Thymus (tissue), 11 donors: ENCODE measurements at regions not wholly inside any gene's neighbourhood (a gene's known extent, or its start where the extent isn't known, plus 50 kb on each side); places are given as distances from the start of the nearest gene placed in this dataset.

Experiments
- DNase-seq, 9 donors: peaks; one replicate each; pipeline ENCODE4 v3.0.0-alpha.2; 2013; ENCODE audit warnings: low spot score in 9 of 9, low read depth in 6 of 9, missing footprints in 1 of 9
- H3K27ac ChIP-seq, 2 donors: one replicate each; pipeline ENCODE4 v1.5.1; 2013; ENCODE audit warnings: control low read depth in 1 of 2, low read depth in 1 of 2, low read length in 1 of 2, mild to moderate bottlenecking in 1 of 2, moderate library complexity in 1 of 2
- H3K27me3 ChIP-seq, 2 donors: one replicate each; pipeline ENCODE4 v1.5.1; 2013; ENCODE audit warnings: low read length in 1 of 2; ENCODE audit not compliant: control insufficient read depth in 2 of 2, insufficient read depth in 1 of 2
- H3K36me3 ChIP-seq, 2 donors: one replicate each; pipeline ENCODE4 v1.5.1; 2013; ENCODE audit warnings: low read length in 1 of 2, mild to moderate bottlenecking in 1 of 2, moderate library complexity in 1 of 2; ENCODE audit not compliant: control insufficient read depth in 2 of 2, insufficient read depth in 2 of 2
- H3K4me1 ChIP-seq, 2 donors: one replicate each; pipeline ENCODE4 v1.5.1; 2013; ENCODE audit warnings: low read length in 2 of 2; ENCODE audit not compliant: control insufficient read depth in 2 of 2, insufficient read depth in 2 of 2
- H3K4me3 ChIP-seq, 2 donors: one replicate each; pipeline ENCODE4 v1.5.1; 2013; ENCODE audit warnings: low read length in 2 of 2, control low read depth in 1 of 2, mild to moderate bottlenecking in 1 of 2
- H3K9me3 ChIP-seq, 2 donors: one replicate each; pipeline ENCODE4 v1.5.1; 2013; ENCODE audit warnings: low read length in 1 of 2, mild to moderate bottlenecking in 1 of 2; ENCODE audit not compliant: control insufficient read depth in 2 of 2, insufficient read depth in 1 of 2
- WGBS: extraction: QIAGEN DNeasy Blood & Tissue Kit; methylation state at CpG from one replicate; pipeline ENCODE4 v1.1.7; 2013; 5-methylcytosine and 5-hydroxymethylcytosine counted together
- donor health status: healthy.

DNA sequence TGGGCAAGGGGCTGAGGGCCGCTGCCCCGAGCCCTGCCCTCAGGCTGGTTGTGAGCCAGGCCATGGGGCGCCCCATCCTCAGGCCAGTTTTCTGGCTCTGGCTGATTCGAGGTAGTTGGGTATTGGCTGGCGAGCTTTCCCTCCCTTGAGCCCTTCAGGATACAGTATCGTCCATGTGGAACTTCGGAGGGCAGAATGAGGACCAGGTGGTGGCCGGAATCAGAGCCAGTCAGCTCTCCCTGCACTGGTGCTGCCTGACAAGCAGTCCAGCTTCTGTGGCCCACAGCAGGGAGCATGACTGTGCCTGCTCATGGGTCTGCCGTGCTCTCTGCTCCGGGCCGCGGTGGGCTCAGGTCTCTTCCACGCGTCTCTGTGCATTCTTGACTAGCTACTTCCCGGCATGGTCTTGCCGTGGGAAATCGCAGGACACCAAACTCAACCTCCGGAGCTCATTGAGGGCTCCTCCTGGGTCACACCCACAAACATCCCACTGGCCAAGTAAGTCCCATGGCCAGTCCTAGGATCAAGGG lies 1289.3 kb downstream of the BRD1 start:
- DNase-seq, result no peak

GRCh38 chr22:48537343-48537680 lies 1290.4 kb downstream of the BRD1 start:
- 93% methylated on average over 3 of the region's 3 CpGs for WGBS

More for the DNA sequence above, 1289.3 kb downstream of the BRD1 start:
- H3K36me3 ChIP-seq, result no peaks in the 10 kb centered on the region
- H3K4me1 ChIP-seq, result no peaks in the 10 kb centered on the region
- H3K9me3 ChIP-seq, result no peaks in the 10 kb centered on the region
- H3K4me3 ChIP-seq, result no peak overlapping the region
- 91% methylated on average over 18 of the region's 18 CpGs for WGBS
- no peaks in the 10 kb centered on the region for H3K27me3 ChIP-seq
- H3K27ac ChIP-seq, result no peak overlapping the region

DNA sequence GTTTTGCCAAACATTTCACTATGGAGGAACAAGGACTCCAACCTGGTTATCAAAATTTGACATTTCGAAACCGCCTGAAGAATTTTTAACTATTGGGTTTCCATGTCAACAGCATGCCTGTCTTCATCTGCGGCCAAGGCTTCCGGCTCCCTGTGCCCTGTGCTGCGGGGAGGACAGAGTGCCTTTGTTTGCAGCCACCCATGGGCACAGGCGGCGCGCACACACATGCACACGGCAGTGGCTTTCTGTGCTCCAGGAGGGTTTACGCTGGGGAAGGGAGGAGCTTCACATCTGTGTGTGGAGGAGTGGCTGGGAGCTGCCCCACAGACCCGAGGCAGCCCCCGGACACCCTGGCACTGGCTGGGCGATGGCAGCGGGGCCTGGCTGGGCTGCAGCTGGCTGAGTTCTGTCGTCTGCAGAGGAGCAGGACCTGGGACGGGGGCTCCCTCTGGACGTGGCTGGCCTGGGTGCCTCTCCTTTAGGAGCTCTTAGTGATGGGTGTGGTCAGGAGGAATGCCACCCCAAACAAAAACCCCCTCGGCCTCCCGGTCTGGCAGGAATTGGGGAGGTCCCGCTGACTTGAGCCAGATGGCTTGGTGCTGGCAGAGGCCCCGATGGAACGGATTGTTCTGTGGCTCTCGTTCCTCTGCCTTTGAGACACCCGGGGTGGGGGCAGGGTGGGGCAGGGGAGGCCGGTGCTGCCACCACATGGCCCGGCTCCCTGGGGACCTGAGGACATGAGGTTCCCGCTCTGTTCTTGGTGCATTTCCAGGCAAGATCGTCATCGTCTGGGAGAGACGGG lies 1290.9 kb downstream of the BRD1 start:
- no peaks in the 10 kb centered on the region for H3K4me1 ChIP-seq
- DNase-seq, result no peak
- no peaks in the 10 kb centered on the region for H3K27me3 ChIP-seq
- 88% methylated on average over 30 of the region's 30 CpGs for WGBS
- H3K27ac ChIP-seq, result no peak overlapping the region
- H3K36me3 ChIP-seq, result no peaks in the 10 kb centered on the region
- H3K9me3 ChIP-seq, result no peaks in the 10 kb centered on the region
- no peak overlapping the region for H3K4me3 ChIP-seq

More at GRCh38 chr22:48537343-48537680, 1290.4 kb downstream of the BRD1 start:
- no peak for DNase-seq
- H3K4me3 ChIP-seq, result no peak overlapping the region
- no peaks in the 10 kb centered on the region for H3K9me3 ChIP-seq
- H3K36me3 ChIP-seq, result no peaks in the 10 kb centered on the region
- no peaks in the 10 kb centered on the region for H3K27me3 ChIP-seq
- H3K27ac ChIP-seq, result no peak overlapping the region
- no peaks in the 10 kb centered on the region for H3K4me1 ChIP-seq

GRCh38 chr22:48535868-48536540 lies 1291.7 kb downstream of the BRD1 start:
- no peak overlapping the region for H3K4me3 ChIP-seq
- no peaks in the 10 kb centered on the region for H3K9me3 ChIP-seq
- no peak for DNase-seq
- no peaks in the 10 kb centered on the region for H3K27me3 ChIP-seq
- WGBS, result 93% methylated on average over 39 of the region's 39 CpGs
- H3K4me1 ChIP-seq, result no peaks in the 10 kb centered on the region
- H3K36me3 ChIP-seq, result no peaks in the 10 kb centered on the region
- no peak overlapping the region for H3K27ac ChIP-seq

DNA sequence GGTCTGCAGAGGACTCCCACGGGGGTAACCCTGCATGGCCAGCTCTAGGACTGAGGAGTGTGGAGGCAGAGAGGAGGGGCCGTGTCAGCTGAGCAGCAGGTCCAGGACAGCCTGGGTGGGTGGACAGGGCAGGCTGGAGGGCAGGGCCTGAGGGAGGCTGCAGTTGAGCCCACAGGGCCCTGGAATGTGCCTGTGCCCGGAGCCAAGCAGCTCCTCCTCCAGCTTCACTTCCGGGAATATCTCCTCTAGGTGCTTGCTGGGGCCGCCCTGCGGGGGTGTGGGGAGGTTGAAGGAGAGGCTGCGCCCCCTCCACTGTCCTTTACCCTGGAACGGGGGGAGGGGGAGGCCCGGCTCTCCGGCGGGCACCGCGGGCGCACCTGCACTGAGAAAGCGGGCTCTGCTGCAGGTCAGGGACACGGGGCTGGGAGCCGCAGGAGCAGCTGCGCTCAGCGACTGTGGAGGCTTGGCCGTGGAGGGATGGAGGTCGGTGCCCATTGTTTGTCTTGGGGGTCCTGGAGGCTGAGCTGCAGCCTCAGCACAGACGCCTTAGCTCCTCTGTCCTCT lies 1293.2 kb downstream of the BRD1 start:
- Histone ChIP-seq H3K9me3 (no peaks in the 10 kb centered on the region), H3K27me3 (no peaks in the 10 kb centered on the region), H3K4me1 (no peaks in the 10 kb centered on the region), H3K4me3 (no peak overlapping the region), H3K36me3 (no peaks in the 10 kb centered on the region), H3K27ac (no peak overlapping the region)
- 89% methylated on average over 22 of the region's 22 CpGs for WGBS
- DNase-seq, result no peak

DNA sequence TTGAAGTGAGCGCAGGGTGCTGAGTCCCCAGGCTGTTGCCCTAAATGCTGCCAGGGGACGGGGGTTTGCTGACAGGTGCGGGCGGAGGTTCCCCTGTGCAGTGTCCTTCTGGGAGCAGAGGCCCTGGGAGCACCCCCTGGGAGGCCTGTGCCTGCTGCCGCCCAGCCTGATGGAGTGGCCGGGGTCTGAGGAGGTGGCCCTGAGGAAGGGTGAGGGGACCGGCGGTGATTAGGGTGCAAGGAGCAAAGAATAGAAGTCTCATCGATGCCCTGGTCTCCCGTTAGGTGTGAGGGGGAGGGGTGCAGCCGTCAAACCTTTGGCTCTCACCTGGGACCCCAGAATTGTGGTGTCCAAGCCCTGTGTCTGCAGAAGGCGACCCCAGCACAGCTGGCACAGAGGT lies 1294.7 kb downstream of the BRD1 start:
- Histone ChIP-seq H3K4me3 (no peak overlapping the region), H3K9me3 (no peaks in the 10 kb centered on the region), H3K27ac (no peak overlapping the region), H3K4me1 (no peaks in the 10 kb centered on the region), H3K36me3 (no peaks in the 10 kb centered on the region), H3K27me3 (no peaks in the 10 kb centered on the region)
- no peak for DNase-seq
- 93% methylated on average over 12 of the region's 12 CpGs for WGBS

DNA sequence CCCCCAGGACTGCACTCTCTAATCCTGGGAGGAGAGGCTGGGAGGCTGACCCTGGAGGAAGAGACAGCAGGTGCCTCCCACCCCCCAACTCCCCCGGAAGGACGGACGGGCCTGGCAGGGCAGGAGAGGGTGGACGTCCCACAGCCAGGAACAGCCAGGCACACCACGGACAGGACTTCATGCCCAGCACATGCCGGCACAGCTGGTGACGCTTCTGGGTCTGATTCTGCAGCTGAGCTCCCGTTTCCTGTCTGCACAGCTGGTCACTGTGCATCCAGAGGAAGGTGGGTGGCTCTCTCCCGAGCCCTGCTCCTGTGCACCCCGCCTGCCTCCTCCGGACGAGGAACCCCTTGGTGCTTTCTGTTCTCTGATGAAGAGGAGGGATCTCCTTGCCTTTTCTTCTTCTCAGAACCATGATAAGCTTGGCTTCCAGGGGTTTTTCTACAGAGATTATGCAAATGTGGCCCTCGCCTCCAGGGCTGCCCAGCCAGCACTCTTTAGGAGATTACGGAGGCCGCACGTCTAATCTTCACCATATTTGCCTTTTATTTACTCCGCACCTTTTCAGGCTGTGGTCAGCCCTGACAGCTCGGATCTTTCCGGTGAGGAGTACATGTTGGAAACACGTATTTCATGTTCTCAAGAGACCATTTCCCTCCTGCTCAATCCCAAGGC lies 1295.8 kb downstream of the BRD1 start:
- H3K36me3 ChIP-seq, result no peaks in the 10 kb centered on the region
- H3K9me3 ChIP-seq, result no peaks in the 10 kb centered on the region
- H3K4me1 ChIP-seq, result no peaks in the 10 kb centered on the region
- no peaks in the 10 kb centered on the region for H3K27me3 ChIP-seq
- H3K4me3 ChIP-seq, result no peak overlapping the region
- WGBS, result 88% methylated on average over 20 of the region's 20 CpGs
- no peak overlapping the region for H3K27ac ChIP-seq
- DNase-seq, result no peak

DNA sequence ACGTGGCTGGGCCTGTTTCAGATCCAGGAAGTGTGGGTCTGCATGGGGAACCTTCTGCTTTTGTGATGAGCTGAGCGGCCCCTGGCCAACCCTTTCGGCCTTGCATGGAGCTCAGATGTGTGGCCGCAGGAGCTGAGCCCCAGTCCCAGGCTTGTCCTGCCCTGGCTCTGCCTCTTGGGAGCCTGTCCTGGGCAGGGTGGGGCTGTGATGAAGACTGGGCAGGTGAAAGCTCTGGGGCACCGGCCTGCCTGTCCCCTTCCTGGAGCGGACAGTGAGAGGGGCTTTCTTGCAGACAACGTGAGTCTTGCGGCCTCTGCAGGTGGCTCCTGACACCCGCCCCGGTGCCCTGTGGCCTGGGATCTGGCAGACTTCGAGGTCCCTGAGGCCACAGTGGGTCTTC lies 1296.6 kb downstream of the BRD1 start:
- DNase-seq, result no peak
- no peaks in the 10 kb centered on the region for H3K4me1 ChIP-seq

DNA sequence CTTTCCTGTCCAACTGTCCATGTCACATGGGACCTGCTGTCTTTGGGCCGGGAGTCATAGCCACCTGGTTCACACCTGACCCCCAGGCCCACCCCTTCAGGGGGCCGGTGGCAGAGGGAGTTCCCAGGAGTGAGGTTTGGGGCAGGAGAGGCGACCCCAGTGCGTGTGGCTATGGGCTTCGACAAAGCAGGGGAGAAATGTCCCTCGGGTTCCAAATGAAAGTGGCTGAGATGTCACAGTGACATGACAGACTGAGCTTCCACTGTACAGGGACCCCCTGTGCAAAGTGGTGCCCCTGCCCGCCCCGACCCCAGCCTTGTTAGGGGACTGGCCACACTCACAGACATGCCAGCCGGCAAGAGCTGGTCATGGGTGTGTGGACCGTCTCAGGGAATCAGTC lies 1297.0 kb downstream of the BRD1 start:
- Histone ChIP-seq H3K4me3 (no peak overlapping the region), H3K27ac (no peak overlapping the region), H3K9me3 (no peaks in the 10 kb centered on the region), H3K36me3 (no peaks in the 10 kb centered on the region), H3K4me1 (no peaks in the 10 kb centered on the region), H3K27me3 (no peaks in the 10 kb centered on the region)
- DNase-seq, result no peak
- WGBS, result 82% methylated on average over 10 of the region's 10 CpGs

More for the DNA sequence above, 1296.6 kb downstream of the BRD1 start:
- Histone ChIP-seq H3K4me3 (no peak overlapping the region), H3K27me3 (no peaks in the 10 kb centered on the region), H3K36me3 (no peaks in the 10 kb centered on the region), H3K9me3 (no peaks in the 10 kb centered on the region), H3K27ac (no peak overlapping the region)
- 80% methylated on average over 11 of the region's 11 CpGs for WGBS
